GM13976 (cell line): ENCODE measurements at regions not wholly inside any gene's neighbourhood (a gene's known extent, or its start where the extent isn't known, plus 50 kb on each side); places are given as distances from the start of the nearest gene placed in this dataset.

Source experiments
- DNase-seq: peaks from one replicate; pipeline ENCODE4 v3.0.0; 2012; ENCODE audit warnings: low spot score
- CTCF ChIP-seq: IDR thresholded peaks from 2 replicates; pipeline ENCODE4 v1.5.1; 2012; ENCODE audit warnings: borderline replicate concordance, mild to moderate bottlenecking; ENCODE audit not compliant: insufficient read depth; ENCODE audit errors: extremely low read depth, missing control alignments, control extremely low read depth
- in situ Hi-C: fragments of 300-500 bp; cut with MboI; formaldehyde crosslinking; loops from one replicate; pipeline ENCODE4 v1.12.0; 2022; ENCODE audit warnings: low sequenced_read_pairs, mixed read lengths, inconsistent platforms; ENCODE audit not compliant: unreplicated experiment

GRCh38 chr14:27688841-27689444, 1077.6 kb upstream of the FOXG1 start:
- TF ChIP-seq CTCF: no peak
- DNase-seq: no peak
- in situ Hi-C loops: no loop called here

- no peak for TF ChIP-seq CTCF
- DNase-seq: no peak
- in situ Hi-C loops: no loop called here
These were observed 1054.2 kb upstream of the FOXG1 start for GRCh38 chr14:27712364-27712763.

GRCh38 chr14:27715561-27715960, 1051.0 kb upstream of the FOXG1 start:
- TF ChIP-seq CTCF: no peak
- no peak for DNase-seq
- in situ Hi-C loops: no loop called here

GRCh38 chr14:27721760-27722159, 1044.8 kb upstream of the FOXG1 start:
- no peak for DNase-seq
- TF ChIP-seq CTCF: no peak

GRCh38 chr14:27725482-27725881, 1041.1 kb upstream of the FOXG1 start:
- in situ Hi-C loops: no loop called here
- no peak for TF ChIP-seq CTCF
- no peak for DNase-seq

More at GRCh38 chr14:27721760-27722159, 1044.8 kb upstream of the FOXG1 start:
- in situ Hi-C loops: no loop called here

- no peak for DNase-seq
- TF ChIP-seq CTCF: no peak
These were observed 1039.3 kb upstream of the FOXG1 start for GRCh38 chr14:27727251-27727770.

More at GRCh38 chr14:27727251-27727770, 1039.3 kb upstream of the FOXG1 start:
- in situ Hi-C loops: no loop called here
